ENCODE measurements at regions not wholly inside any gene's neighbourhood (a gene's known extent, or its start where the extent isn't known, plus 50 kb on each side); places are given as distances from the start of the nearest gene placed in this dataset.
"Not testable (repeated sequence)": the region's sequence is repeated elsewhere in the genome, so short reads cannot be mapped to it uniquely, and the experiment has no call there.

DNA sequence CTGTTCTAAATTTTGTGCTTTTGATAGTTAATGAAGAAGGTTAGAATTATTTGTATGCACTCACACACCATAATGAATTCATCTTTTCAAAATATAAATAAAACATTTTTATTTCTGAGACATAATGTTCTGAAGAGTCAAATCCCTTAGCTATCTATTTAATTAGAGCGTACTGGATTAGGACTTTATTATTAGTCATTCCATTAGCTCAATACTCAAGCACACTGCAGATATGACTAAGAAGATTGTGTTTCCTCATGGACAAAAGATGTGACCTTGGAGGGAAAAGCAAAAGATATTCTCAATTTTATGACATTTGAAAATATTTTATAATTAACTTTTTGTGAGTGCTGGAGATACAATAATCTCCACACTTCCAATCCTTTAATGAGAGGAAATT lies 666.4 kb downstream of the CD109 start:
- FAIRE-seq = no peak

DNA sequence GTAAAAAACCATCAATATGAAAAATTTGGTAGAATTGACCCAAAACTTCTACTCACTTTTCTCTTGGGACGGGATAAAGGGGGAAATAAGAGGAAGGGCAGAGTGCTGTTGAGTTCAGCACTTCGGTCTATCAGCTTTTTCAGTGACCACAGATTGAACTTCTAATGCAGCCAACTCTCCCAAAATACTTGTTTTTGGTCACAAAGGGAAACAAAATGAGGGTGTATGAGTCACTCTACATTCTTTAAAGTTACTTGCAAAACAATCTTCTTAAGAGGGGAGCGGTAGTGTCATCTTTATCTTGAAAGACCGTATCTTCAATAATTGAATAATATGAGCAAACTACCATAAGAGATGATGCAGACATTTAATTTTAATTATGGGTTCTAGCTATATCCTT lies 661.3 kb downstream of the CD109 start:
- no peak for FAIRE-seq

DNA sequence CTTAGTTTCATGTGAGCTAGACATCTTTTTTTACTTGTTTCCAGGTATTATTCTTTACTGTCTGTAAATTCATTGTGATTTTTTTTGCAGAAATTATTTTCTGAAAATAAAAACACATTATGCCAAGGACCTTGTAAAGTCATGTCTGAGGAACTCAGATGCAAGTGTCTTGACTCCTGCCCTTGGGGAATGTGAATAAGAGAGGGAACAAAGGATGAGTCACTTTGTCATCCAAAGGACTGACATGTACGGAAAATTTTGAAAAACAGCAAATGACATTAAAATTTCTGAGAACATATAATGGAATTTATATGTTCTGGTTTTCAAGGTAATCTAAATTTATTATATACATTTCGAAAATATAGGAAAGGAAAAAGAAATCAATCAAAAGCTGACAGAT lies 660.4 kb downstream of the CD109 start:
- no peak for FAIRE-seq

DNA sequence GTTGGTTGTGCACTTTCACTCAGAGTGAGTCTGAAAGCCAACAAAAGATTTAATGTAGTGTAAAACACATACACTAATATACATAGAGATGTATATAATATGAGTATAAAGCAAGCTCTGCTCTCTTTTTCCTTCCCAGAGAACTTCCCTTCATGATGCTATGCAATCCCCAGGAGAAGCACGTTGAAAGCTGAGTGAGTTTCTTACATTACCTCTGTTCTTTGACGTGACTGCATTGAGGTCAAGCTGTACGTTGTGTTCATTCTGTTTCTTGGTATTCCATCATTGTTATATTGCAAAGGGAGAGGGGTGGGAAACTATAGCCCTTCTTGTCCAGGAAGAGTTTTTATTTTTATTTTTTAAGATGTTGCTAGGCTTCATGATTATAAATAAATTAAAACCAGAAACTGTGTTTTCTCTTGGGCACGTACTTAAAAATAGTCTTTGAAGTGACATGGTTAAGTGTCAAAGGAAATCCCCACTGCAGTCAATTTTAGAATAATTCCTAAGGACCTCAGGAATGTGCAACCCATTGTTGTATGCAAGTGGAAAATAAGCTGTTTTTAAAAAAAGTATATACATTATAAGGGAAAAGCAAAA lies 651.0 kb downstream of the CD109 start:
- no peak for FAIRE-seq

DNA sequence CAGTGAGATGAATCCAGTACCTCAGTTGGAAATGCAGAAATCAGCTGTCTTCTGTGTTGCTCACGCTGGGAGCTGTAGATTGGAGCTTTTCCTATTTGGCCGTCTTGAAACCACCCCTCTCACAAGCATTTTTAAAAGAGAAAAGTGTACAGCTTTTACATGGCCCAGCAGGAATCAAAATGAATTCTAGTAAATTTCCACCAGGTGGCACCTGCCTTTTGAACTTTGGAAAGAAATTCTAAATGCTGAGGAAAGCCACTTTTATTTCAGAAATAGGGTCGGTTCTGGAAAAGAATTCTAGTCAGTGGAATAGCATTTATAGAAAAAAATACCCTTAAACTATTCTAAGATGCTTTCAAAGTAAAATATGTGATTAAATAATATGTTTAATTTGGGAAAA lies 647.8 kb downstream of the CD109 start:
- no peak for FAIRE-seq

GRCh38 chr6:74343321-74343720 lies 647.3 kb downstream of the CD109 start:
- not testable (repeated sequence) for FAIRE-seq

DNA sequence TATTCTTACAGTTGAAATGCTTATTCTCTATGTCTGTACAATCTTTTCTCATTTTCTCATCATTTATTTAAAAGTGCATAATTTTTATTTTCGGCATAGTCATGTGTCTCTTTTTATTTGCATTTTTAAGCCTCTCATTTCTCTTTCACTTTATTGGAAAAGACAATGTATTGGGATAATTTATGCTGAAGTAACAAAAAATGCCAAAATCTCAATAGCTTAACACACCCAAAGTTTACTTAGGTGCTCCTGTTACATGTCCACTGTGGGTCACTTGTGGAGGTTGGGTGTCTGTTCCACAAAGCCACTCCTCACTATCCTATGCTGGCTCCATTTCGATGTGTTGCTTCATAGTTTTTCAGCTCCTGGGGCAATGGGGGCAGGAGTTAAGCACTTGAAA lies 638.7 kb downstream of the CD109 start:
- FAIRE-seq = no peak

- no peak for FAIRE-seq
Observed at GRCh38 chr6:74333406-74333805, 637.4 kb downstream of the CD109 start.

GRCh38 chr6:74320715-74321114 lies 624.7 kb downstream of the CD109 start:
- no peak for FAIRE-seq

DNA sequence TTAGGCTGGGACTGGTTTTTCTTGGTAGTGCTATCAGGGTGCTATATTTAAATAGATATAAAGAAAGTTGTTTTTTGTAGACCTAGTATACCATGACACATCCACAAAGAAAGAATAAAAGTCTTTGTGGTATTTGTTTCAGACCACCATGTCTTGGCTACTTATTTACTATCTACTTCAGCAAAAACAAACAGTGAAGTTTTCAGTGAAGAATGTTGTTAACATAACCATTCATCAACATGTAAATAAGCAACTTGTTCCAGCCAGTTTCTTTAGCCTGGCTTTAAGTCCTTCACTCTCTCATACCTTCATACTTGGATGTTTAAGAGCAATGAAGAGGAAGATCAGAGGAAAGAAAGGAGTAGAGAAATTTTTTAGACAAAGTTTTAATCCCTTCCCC lies 624.1 kb downstream of the CD109 start:
- FAIRE-seq = no peak

- FAIRE-seq = no peak
Observed at GRCh38 chr6:74319292-74319691, 623.3 kb downstream of the CD109 start.

DNA sequence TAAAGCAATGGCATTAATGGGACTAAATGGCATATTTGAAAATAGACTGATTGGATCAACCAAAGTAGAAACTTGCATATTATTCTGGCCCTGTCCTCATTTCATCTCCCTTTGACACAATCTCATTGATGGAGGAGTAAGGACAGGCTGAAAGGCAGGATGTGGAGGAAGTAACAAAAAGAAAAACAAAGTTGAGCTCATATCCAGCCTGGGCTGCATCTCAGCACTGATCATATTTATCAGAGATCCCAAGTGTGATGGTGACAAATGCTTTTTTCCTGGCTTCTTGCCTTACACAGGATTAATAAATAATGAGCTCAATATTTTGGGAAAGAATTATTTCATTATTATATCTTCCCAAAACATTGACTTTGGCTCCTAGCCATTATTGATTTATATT lies 622.7 kb downstream of the CD109 start:
- no peak for FAIRE-seq

DNA sequence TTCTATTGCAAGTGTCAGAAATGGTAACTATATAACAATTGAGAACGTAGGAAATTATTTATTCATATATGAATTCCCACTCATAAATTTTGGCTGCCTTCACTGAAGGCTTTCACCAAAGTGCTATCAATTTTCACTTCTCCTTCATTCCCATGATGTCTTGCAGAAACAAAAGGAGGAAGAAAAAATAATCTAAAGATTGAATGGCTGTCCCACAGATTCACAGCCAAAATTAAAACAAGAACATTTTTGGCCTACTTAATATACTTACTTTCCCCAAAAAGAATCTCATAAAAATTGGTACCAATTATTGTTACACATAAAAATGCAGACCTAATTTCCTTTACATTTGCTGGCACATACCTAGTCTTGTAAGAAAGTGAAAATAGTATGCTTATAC lies 616.1 kb downstream of the CD109 start:
- FAIRE-seq = no peak

- no peak for FAIRE-seq
Observed at GRCh38 chr6:74311431-74311830, 615.4 kb downstream of the CD109 start.

GRCh38 chr6:74289884-74290283 lies 593.9 kb downstream of the CD109 start:
- FAIRE-seq = no peak

- no peak for FAIRE-seq
Observed at GRCh38 chr6:74287932-74288331, 591.9 kb downstream of the CD109 start.

GRCh38 chr6:74287441-74287840 lies 591.4 kb downstream of the CD109 start:
- no peak for FAIRE-seq

- FAIRE-seq = no peak
Observed at GRCh38 chr6:74284284-74284683, 588.3 kb downstream of the CD109 start.

- FAIRE-seq = no peak
Observed at GRCh38 chr6:74283532-74283931, 587.5 kb downstream of the CD109 start.

- no peak for FAIRE-seq
Observed at GRCh38 chr6:74282143-74282689, 586.2 kb downstream of the CD109 start.

DNA sequence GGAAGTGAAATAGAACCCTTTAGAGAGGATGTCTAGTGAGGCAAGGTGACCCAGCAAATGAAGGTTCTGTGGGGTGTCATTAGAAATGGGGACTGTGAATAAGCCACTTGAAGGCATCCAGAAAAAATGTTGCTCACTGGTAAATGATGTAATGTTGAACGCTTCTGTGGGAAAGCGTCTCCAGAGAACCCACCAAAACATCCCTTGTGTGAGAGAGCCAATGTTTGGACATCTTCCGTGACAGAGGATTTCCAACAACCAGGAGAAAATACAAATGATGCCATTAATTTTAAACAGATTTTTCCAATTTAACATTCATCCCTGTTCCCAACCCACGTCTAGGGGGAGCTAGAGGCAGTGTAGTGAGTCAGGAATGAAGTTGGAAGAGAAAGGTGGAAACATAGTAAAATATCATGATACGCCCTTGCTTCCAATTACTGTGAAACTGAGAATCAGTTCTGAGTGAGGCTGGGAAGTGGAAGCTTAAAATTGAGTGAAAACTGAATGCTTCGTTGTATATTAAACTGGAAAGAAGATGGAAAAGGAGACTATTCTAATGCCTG lies 584.2 kb downstream of the CD109 start:
- no peak for FAIRE-seq

- FAIRE-seq = no peak
Observed at GRCh38 chr6:74277777-74278186, 581.8 kb downstream of the CD109 start.

DNA sequence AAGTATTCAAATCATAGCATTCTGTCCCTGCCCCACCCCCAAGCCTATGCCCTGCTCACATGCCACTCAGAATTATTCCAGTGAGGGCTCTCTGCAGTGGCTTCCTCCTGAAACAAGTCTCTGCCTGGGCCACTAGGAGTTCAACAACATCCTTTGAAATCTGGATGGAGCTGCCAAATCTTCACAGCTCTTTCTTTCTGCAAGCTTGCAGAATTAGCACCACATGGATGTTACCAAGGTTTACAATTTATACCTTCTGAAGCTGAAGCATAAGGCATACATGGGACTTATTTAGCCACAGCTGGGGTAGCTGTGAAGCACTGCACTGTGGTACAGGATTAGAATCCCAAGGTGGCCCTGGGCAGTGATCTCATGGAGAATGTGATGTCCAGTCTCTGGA lies 577.5 kb downstream of the CD109 start:
- no peak for FAIRE-seq

- no peak for FAIRE-seq
Observed at GRCh38 chr6:74269600-74269858, 573.5 kb downstream of the CD109 start.

Measured in G401.6 (cell line).